MCF 10A (cell line): ENCODE measurements at regions not wholly inside any gene's neighbourhood (a gene's known extent, or its start where the extent isn't known, plus 50 kb on each side); places are given as distances from the start of the nearest gene placed in this dataset.

Experiments used
- BruUV-seq: library from RNA; stranded (reverse); fragments of 400-500 nt; replicated peaks from 2 replicates; lab custom pipeline; 2021; lab: Mats Ljungman, UMichigan
- CTCF ChIA-PET: fragments of 300-600 bp; sonication (Branson Sonifier 250); formaldehyde crosslinking; extraction: SDS; loops from one replicate; lab custom pipeline; 2021; ENCODE audit warnings: antibody characterized with exemption, inconsistent platforms; lab: Yijun Ruan, JAX
- POLR2A ChIA-PET: fragments of 300-600, 350-650 bp; sonication (Branson Sonifier 250); formaldehyde crosslinking; extraction: SDS; loops from one replicate; lab custom pipeline; 2020; ENCODE audit warnings: antibody characterized with exemption, inconsistent platforms; lab: Yijun Ruan, JAX
- DNase-seq: peaks from one replicate; pipeline ENCODE4 v3.0.0-alpha.2; 2018; ENCODE audit not compliant: unreplicated experiment
- H3K27ac Mint-ChIP-seq: one replicate; pipeline ENCODE4 v1.8.0; 2022; ENCODE audit warnings: mild to moderate bottlenecking, low read depth, mixed read lengths; ENCODE audit not compliant: unreplicated experiment
- H3K27me3 Mint-ChIP-seq: one replicate; pipeline ENCODE4 v1.8.0; 2022; ENCODE audit warnings: mixed read lengths; ENCODE audit not compliant: insufficient read depth, unreplicated experiment
- H3K36me3 Mint-ChIP-seq: one replicate; pipeline ENCODE4 v1.8.0; 2022; ENCODE audit warnings: mild to moderate bottlenecking, moderate library complexity, mixed read lengths; ENCODE audit not compliant: insufficient read depth, unreplicated experiment
- H3K4me1 Mint-ChIP-seq: one replicate; pipeline ENCODE4 v1.8.0; 2022; ENCODE audit warnings: mixed read lengths; ENCODE audit not compliant: insufficient read depth, unreplicated experiment
- H3K4me3 Mint-ChIP-seq: one replicate; pipeline ENCODE4 v1.8.0; 2022; ENCODE audit warnings: mild to moderate bottlenecking, moderate library complexity, mixed read lengths; ENCODE audit not compliant: unreplicated experiment
- H3K9me3 Mint-ChIP-seq: one replicate; pipeline ENCODE4 v1.8.0; 2022; ENCODE audit warnings: mixed read lengths; ENCODE audit not compliant: unreplicated experiment
- CTCF ChIP-seq: fragments of 200-600 bp; IDR thresholded peaks from one replicate; pipeline ENCODE4 v1.8.0; 2022; ENCODE audit warnings: antibody characterized with exemption, mild to moderate bottlenecking; ENCODE audit not compliant: unreplicated experiment
- intact Hi-C: fragments of 100-400 bp; cut with micrococcal nuclease; formaldehyde crosslinking; loops from 2 replicates; pipeline ENCODE4 v1.14.1; 2022

GRCh38 chr3:66098436-66098835, 59.7 kb upstream of the MAGI1 start:
- H3K4me3 Mint-ChIP-seq: no peak overlapping the region
- POLR2A ChIA-PET: interaction anchor here (0.9 kb wide), 1 partner anchor 628 kb away, joined by 3 read pairs; no protein-coding TSS in a partner anchor
- no peaks in the 10 kb centered on the region for H3K9me3 Mint-ChIP-seq
- H3K36me3 Mint-ChIP-seq: no peaks in the 10 kb centered on the region
- DNase-seq: peak; percentile 18
- CTCF ChIA-PET: no interaction called here
- no peak overlapping the region for H3K27ac Mint-ChIP-seq
- BruUV-seq: no TSS peak
- intact Hi-C loops: no loop called here
- H3K4me1 Mint-ChIP-seq: peaks cover 5% of the 10 kb centered on the region
- no peak for TF ChIP-seq CTCF
- no peaks in the 10 kb centered on the region for H3K27me3 Mint-ChIP-seq

GRCh38 chr3:66097647-66098046, 58.9 kb upstream of the MAGI1 start:
- intact Hi-C loops: no loop called here
- TF ChIP-seq CTCF: no peak
- POLR2A ChIA-PET: no interaction called here
- CTCF ChIA-PET: interaction anchor here (0.6 to 1.5 kb wide), 3 partner anchors 36 to 840 kb away, joined by 3 read pairs; no protein-coding TSS in a partner anchor
- H3K9me3 Mint-ChIP-seq: no peaks in the 10 kb centered on the region
- H3K27me3 Mint-ChIP-seq: no peaks in the 10 kb centered on the region
- H3K4me3 Mint-ChIP-seq: no peak overlapping the region
- no TSS peak for BruUV-seq
- no peak for DNase-seq
- peaks cover 5% of the 10 kb centered on the region for H3K4me1 Mint-ChIP-seq
- H3K27ac Mint-ChIP-seq: no peak overlapping the region
- no peaks in the 10 kb centered on the region for H3K36me3 Mint-ChIP-seq

- BruUV-seq: no TSS peak
- POLR2A ChIA-PET: interaction anchor here (0.7 kb wide), 1 partner anchor 1896 kb away, joined by 3 read pairs; no protein-coding TSS in a partner anchor
- CTCF ChIA-PET: interaction anchor here (0.7 kb wide), 1 partner anchor 18 kb away, joined by 3 read pairs; no protein-coding TSS in a partner anchor
- Mint-ChIP-seq H3K27ac (no peak overlapping the region), H3K27me3 (no peaks in the 10 kb centered on the region), H3K4me3 (no peak overlapping the region), H3K36me3 (no peaks in the 10 kb centered on the region), H3K4me1 (peaks cover 5% of the 10 kb centered on the region), H3K9me3 (no peaks in the 10 kb centered on the region)
- no peak for TF ChIP-seq CTCF
- DNase-seq: no peak
- intact Hi-C loops: no loop called here
Measured at GRCh38 chr3:66095295-66096001, 56.7 kb upstream of the MAGI1 start.

- no peaks in the 10 kb centered on the region for H3K9me3 Mint-ChIP-seq
- TF ChIP-seq CTCF: no peak
- no peak overlapping the region for H3K4me3 Mint-ChIP-seq
- DNase-seq: no peak
- H3K27ac Mint-ChIP-seq: no peak overlapping the region
- no peaks in the 10 kb centered on the region for H3K27me3 Mint-ChIP-seq
- POLR2A ChIA-PET: no interaction called here
- no TSS peak for BruUV-seq
- H3K36me3 Mint-ChIP-seq: no peaks in the 10 kb centered on the region
- intact Hi-C loops: no loop called here
- H3K4me1 Mint-ChIP-seq: peaks cover 5% of the 10 kb centered on the region
- CTCF ChIA-PET: interaction anchor here (0.6 to 0.7 kb wide), 2 partner anchors 9 to 308 kb away, joined by 3 to 4 read pairs; no protein-coding TSS in a partner anchor
Measured at GRCh38 chr3:66093981-66094380, 55.3 kb upstream of the MAGI1 start.
